GM18502 (cell line): ENCODE measurements at regions not wholly inside any gene's neighbourhood (a gene's known extent, or its start where the extent isn't known, plus 50 kb on each side); places are given as distances from the start of the nearest gene placed in this dataset.
"Not testable (repeated sequence)": the region's sequence is repeated elsewhere in the genome, so short reads cannot be mapped to it uniquely, and the experiment has no call there.

Experiments
- ATAC-seq: cut with Tn5 transposase; IDR thresholded peaks from one replicate; pipeline ENCODE4 v1.9.1; 2021; ENCODE audit warnings: mild to moderate bottlenecking; ENCODE audit not compliant: unreplicated experiment, poor library complexity

- no peak for ATAC-seq
Measured at GRCh38 chr4:28784188-28784587, 1923.5 kb downstream of the STIM2 start.

DNA sequence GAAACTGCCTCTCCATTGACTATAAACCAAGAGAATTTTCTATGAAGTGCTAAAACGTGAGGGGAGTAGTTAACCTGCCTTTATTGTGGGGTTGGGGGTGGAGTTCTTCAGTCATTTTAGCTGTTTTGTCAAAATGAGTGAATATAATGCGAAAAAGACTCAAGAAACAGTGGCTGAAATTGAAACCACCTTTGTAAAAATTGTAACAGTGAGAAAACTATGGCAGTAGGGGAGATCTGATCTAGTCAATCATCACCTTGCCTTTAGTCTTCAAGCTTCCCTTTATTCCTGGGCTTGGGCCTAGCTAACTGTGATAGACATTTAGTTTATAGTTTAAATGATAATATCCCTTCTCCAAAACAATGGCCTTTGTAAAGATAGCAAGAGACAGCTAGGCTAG lies 1927.3 kb downstream of the STIM2 start:
- no peak for ATAC-seq

- no peak for ATAC-seq
Measured at GRCh38 chr4:28788929-28789490, 1928.4 kb downstream of the STIM2 start.

GRCh38 chr4:28792917-28793597 lies 1927.1 kb upstream of the PCDH7 start:
- ATAC-seq, result no peak

DNA sequence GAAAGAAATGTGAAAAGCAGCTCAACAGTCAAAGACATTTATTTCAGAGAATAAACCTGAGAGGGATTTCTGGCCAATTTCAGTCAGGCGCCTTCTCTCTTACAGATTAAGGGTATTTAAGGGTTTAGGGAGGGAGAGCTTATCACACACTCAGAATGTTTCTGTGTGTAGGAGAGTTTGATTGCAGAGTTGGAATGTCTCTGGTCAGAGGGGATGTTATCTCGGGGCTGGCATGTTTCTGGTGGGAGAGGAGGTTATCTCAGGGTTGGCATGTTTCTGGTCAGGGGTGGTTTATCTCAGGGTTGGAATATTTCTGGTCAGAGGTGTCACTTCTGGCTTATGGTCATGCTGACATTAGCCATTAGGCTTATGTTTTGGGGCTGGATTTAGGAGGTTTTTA lies 1920.5 kb upstream of the PCDH7 start:
- ATAC-seq, result no peak

DNA sequence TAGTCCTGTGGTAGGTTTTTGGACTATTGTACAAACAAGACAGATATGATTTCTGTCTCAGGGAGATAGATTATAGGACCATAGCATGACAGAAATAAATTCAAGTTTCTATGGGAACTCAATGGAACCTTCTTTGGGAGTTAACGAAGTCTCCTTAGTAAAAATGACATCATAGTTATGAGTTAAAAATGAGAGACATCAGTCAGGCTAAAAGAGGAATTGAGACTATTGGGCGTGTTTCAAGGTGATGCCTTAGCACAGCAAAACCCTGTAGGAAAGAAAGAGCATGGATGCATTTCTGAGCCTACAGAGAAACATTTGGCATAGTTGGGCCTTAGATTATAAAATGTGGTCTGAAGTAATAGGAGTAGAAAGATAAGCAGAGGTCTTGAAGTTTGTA lies 1909.1 kb upstream of the PCDH7 start:
- no peak for ATAC-seq

GRCh38 chr4:28822163-28822562 lies 1898.0 kb upstream of the PCDH7 start:
- ATAC-seq, result no peak

DNA sequence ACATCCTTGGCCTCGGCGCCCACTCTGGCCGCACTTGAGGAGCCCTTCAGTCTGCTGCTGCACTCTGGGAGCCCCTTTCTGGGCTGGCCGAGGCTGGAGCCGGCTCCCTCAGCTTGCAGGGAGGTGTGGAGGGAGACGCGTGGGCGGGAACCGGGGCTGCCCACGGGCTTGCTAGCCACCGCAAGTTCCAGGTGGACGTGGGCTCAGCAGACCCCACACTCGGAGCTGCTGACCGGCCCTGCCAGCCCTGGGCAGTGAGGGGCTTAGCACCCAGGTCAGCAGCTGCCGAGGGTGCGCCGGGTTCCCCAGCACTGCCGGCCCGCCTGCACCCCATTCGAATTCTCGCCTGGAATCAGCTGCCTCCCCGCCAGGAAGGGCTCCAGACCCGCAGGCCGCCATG lies 1892.3 kb upstream of the PCDH7 start:
- ATAC-seq, result no peak

GRCh38 chr4:28831867-28832266 lies 1888.3 kb upstream of the PCDH7 start:
- ATAC-seq, result no peak

DNA sequence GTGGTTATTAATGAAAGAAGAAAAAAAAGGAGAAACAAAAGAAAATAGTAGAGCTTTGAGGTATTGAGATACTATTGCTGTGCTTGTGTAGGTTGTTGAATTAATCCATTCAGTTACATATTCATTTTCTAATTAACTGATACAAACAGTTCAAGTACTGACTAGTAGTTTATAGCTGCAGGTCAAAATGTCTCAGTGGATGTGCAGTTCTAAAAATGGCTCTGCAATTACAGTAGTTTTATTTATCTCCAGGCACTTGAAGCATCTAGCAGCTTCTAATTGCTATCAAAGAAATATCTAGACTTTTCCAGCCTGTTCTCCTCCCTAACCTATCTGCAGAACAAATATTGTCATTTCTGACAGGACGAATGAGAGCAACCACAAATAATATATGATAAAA lies 1887.7 kb upstream of the PCDH7 start:
- no peak for ATAC-seq

DNA sequence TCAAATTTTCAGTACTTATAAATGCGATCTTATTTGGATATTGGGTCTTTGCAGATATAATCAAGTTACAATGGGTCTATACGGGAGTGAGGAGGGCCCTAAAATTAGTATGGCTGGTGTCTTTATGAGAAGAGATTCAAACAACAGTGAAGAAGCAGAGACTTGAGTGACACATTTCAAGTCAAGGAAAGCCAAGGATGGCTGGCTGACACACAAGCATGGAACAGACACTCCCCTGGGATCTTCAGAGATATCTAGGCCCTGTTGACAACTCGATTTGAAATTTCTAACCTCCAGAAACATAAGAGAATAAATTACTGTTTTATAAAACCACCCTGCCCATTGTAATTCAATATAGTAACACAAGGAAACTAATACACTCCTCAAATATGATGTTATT lies 1886.0 kb upstream of the PCDH7 start:
- no peak for ATAC-seq

- no peak for ATAC-seq
Measured at GRCh38 chr4:28835501-28835900, 1884.7 kb upstream of the PCDH7 start.

DNA sequence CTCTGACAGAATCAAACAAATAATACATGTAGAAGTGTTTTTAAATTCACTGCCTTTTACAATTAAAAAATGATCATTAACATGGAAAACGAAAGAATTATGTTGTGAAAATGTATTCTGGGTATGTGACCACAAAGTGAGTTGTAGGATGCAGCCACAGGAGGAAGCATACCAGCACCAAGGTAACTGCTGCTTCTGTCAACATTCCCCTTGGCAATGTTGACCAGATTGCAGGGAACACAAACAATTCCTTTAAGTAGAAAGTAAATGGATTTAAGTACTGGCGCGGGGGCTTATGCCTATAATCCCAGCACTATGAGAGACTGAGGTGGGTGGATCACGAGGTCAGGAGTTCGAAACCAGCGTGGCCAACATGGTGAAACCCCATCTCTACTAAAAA lies 1877.9 kb upstream of the PCDH7 start:
- no peak for ATAC-seq

DNA sequence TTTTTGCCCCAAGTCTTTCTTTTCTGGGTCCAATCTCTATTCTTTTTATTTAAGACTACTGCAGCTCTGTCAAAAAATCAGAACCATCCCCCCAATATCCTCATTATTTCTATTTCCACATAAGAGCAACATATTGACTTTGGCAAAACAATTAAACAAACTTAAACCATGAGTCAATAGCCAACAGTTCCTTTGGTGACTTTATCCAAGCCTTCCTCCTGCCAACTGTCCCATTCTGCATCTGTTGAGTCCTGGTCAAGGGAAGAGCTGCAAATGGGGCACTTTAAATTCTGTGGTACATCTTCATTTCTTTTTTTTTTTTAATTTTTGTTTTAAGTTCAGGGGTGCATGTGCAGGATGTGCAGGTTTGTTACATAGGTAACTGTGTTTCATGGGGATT lies 1875.0 kb upstream of the PCDH7 start:
- no peak for ATAC-seq

GRCh38 chr4:28857028-28857427 lies 1863.1 kb upstream of the PCDH7 start:
- not testable (repeated sequence) for ATAC-seq

- ATAC-seq, result no peak
Measured at GRCh38 chr4:28868841-28869240, 1851.3 kb upstream of the PCDH7 start.

DNA sequence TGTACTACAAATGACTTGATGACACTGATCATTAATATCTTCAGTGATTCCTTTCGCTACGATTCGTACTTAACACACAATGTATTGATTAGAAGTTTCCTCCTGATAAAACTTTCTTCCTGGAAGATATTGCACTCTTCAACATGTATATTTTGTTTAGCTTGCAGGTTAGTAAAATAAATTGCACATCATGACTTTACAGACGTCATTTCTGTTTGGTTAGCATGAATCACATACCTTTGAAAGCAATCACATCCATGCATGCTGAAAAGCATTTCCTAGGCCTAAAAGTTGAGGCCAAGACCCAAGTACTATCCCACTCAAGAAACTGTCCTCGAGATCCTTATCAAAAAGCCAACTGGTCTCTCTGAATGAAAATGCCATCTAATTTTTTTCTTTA lies 1841.0 kb upstream of the PCDH7 start:
- no peak for ATAC-seq

DNA sequence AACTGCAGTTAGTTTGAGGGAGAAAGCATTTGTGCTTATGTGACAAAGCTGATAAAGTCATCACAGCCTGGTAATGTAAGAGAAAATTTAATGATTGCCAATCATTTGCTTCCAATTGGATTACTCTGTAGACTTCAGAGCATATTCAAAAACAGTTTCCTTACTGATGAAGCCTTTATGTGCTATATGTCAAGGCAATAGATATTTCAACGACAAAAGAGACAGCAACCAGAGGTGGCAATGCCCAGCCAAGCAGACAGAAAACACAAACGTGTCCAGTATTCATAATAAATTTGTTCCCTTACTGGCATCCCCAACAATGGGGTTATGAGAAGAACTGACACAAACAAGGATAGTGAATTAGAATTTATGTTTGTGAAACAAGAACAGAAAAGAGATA lies 1840.3 kb upstream of the PCDH7 start:
- ATAC-seq, result no peak

DNA sequence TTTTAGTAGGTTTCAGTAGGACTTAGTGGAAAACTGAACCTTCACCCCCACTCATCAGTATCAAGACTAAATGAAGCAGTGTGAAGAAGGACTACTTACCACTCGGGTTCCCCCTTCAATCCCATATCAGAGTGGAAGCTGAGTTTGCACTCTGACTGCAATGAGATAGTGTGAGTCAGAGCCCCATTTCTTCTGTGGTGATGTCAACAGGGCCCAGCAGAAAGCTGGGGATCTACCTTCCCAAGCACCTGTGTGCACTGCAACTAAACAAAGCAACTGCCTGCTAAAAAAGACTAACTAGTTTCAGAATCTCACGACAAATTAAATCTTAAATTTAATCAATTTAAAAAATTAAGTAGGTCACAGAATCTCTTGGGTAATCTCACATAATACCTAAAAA lies 1837.0 kb upstream of the PCDH7 start:
- no peak for ATAC-seq

GRCh38 chr4:28886934-28887333 lies 1833.2 kb upstream of the PCDH7 start:
- no peak for ATAC-seq

- ATAC-seq, result no peak
Measured at GRCh38 chr4:28890949-28891775, 1829.0 kb upstream of the PCDH7 start.

GRCh38 chr4:28913466-28913865 lies 1806.7 kb upstream of the PCDH7 start:
- ATAC-seq, result no peak
